LNCaP clone FGC (cell line): ENCODE measurements at regions not wholly inside any gene's neighbourhood (a gene's known extent, or its start where the extent isn't known, plus 50 kb on each side); places are given as distances from the start of the nearest gene placed in this dataset.

Experiments
- DNase-seq: peaks from one replicate; pipeline ENCODE4 v3.0.0-alpha.2; 2011; ENCODE audit warnings: low read depth
- H3K4me3 ChIP-seq: 2 replicates; pipeline ENCODE4 v1.5.1; 2011; ENCODE audit warnings: mild to moderate bottlenecking, low read depth, low read length, control low read depth
- TF ChIP-seq, protein P1 (sequence below): IDR thresholded peaks from 2 replicates; pipeline ENCODE4 v1.5.1; 2012; ENCODE audit warnings: mild to moderate bottlenecking; ENCODE audit not compliant: control insufficient read depth, insufficient read depth; ENCODE audit errors: extremely low read depth

DNA sequence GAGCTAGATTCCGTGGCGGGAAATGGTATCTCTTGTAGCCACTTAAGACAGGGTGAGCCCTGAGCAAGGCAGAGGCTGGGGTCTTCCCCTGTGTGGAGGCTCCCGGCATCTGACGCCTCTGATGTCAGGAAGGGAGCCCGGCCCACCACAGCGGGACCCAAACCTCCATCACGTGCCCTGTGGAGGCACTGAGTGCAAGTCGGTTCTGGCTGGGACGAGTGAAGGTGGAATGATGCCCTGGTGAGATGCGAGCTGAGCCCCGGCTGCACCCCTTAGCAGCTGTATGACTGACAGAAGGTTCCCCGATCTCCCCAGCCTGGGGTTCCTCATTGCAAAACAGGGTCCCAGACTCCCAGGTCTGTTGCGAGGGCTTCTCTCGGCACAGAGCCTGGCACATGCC, 187.4 kb upstream of the TNRC6C start:
- no peak for DNase-seq
- no peak overlapping the region for H3K4me3 ChIP-seq
- TF ChIP-seq, protein P1, sequence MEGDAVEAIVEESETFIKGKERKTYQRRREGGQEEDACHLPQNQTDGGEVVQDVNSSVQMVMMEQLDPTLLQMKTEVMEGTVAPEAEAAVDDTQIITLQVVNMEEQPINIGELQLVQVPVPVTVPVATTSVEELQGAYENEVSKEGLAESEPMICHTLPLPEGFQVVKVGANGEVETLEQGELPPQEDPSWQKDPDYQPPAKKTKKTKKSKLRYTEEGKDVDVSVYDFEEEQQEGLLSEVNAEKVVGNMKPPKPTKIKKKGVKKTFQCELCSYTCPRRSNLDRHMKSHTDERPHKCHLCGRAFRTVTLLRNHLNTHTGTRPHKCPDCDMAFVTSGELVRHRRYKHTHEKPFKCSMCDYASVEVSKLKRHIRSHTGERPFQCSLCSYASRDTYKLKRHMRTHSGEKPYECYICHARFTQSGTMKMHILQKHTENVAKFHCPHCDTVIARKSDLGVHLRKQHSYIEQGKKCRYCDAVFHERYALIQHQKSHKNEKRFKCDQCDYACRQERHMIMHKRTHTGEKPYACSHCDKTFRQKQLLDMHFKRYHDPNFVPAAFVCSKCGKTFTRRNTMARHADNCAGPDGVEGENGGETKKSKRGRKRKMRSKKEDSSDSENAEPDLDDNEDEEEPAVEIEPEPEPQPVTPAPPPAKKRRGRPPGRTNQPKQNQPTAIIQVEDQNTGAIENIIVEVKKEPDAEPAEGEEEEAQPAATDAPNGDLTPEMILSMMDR = no peak

DNA sequence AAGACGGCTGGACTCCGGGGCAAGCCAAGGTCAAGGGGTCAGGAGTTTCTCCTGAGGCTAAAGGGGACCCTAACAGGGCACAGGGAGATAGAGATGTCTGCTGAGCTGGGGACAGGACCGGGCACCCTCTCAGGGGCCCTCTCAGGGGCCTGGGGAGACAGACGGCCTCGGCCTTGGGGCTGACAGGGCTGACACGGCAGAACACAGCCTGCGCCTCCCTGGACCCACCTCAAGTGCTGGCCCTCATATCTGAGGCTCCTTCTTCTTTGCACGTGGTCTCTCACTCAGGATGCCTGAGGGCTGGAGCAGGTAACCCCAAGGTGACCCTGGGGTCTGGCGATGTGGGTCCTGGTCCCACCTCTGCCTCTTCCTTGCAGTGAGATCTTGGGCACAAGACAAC, 186.9 kb upstream of the TNRC6C start:
- H3K4me3 ChIP-seq = no peak overlapping the region
- DNase-seq = no peak

DNA sequence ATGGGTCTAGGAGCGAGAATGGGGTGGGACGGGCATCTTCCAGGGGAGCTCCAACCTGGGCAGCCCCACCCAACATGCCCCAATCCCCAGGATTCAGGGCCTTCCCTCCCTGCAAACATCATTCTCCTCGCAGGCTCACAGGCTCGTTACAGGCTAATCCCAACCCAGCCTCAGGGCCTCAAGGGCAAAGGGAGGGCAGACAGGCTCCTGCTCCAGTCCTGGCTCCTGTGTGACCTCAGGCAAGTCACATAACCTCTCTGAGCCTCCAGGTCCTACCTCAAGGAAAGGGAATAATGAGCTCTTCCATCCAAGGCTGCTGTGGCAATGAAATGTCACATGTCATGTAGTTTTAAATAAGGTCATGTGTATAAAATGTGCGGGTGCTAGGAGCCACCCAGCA, 186.5 kb upstream of the TNRC6C start:
- TF ChIP-seq, protein P1 = no peak
- DNase-seq = no peak
- no peak overlapping the region for H3K4me3 ChIP-seq

More for the DNA sequence above, 186.9 kb upstream of the TNRC6C start:
- TF ChIP-seq, protein P1 = no peak

DNA sequence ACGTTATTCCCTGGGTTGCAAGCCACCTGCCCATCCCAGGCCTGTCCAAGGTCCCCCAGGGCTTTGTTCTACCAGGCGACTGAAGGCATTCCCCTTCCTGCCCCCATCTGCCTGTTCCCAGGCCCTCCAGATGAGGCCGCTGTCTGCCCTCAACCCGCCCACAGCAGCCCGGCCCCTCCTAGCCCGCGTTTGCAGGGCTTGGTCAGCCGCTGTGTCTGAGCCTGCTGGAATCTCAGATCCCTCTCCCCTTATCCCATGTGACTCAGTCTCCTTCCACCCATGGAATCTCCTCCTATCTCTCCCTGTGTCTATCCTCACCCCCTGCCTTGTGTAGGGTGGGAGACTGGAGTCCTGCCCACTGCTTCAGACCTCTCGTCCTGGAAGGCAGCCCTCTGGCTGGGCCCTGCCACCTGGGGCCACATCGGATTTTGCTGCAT, 186.0 kb upstream of the TNRC6C start:
- TF ChIP-seq, protein P1 = 0 out of 2 replicates have a peak, but pooled peaks have one; percentile 8
- no peak for DNase-seq
- H3K4me3 ChIP-seq = no peak overlapping the region

DNA sequence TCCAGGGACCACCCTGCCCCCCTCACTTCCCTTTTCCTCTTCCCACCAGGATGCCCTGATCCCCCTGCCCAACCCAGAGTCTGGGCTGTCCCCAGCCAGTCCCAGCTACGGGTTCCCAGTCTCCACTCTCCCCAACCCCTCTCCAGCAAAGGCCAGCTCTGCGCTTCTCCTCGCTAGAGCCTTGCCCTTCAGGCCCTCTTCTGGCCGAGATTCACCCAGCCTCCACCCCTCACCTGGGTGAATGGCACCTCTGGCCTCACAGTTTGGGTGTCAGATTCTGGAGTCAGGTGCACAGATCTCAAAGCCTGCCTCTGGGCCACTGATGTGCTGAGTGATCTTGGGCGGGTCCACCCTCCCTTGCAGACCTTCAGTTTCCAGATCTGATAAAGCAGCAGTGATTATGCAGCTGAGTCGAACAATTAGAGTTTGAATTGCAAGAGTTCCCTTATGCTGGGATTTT, 185.6 kb upstream of the TNRC6C start:
- DNase-seq = no peak
- TF ChIP-seq, protein P1 = no peak
- H3K4me3 ChIP-seq = no peak overlapping the region

DNA sequence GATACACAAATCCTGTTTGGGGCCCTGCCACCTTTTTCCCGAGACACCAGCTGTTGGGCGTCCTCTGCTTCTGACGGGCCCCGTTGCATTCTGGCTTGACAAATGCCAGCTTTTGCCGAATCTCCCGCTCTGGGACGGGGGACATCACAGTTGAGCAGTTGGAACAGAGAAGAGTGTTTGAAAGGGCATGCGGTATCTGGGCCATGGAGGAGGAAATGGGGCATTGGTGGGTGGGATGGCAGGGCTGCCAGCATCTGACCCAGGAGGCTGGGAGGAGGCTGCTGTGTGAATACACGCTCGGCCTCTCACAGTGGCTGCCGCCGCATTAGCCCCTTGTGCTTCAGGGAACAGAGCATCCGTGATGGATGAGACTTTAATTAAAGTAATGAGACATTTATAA, 184.3 kb upstream of the TNRC6C start:
- H3K4me3 ChIP-seq = no peak overlapping the region
- DNase-seq = no peak
- TF ChIP-seq, protein P1 = no peak

DNA sequence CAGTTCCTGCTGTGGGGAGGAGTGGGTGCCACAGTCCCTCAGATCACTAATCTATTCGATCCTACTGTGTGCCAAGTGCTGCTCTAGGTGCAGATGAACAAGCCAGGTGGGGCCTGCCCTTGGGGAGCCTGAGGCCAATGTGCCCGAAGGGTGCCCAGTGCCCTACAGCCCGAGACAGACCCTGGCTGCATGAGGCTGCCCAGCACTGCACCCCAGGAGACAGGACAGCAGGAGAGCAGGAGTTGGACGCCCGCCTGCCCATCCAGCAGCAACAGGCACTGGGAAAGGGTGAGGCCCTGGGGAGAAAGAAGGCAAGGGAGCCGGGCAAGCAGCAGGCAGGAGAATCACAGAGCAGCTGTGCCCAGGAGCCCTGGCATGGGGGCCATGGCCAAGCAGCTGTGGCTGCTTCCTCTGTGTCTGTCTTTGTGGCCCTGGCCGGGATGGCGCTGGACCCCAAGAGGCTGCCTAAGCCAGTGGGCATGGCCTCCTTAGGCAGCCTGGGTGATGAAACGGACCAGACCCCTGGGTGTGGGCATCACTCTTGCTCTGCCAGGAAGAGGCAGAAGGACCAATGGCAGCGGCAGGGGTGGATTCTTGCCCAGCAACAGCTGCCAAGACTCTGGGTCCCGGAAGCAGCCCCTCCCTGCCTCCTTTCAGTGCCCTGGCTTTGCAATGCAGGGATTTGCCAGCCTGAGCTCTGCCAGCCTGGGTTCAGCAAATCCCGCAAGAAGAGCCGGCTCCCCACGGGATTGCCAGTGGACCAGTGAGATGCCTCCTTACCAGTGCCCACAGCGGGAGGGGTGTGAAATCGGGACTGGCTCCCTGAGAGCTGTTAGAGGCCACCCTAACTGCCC, 179.6 kb upstream of the TNRC6C start:
- H3K4me3 ChIP-seq = no peak overlapping the region
- TF ChIP-seq, protein P1 = no peak
- peak; percentile 10 for DNase-seq
